GM21515 (cell line): ENCODE measurements at regions not wholly inside any gene's neighbourhood (a gene's known extent, or its start where the extent isn't known, plus 50 kb on each side); places are given as distances from the start of the nearest gene placed in this dataset.

Experiments
- ATAC-seq: cut with Tn5 transposase; IDR thresholded peaks from one replicate; pipeline ENCODE4 v1.9.1; 2021; ENCODE audit not compliant: unreplicated experiment

GRCh38 chr9:107542411-107543157 lies 53.0 kb upstream of the KLF4 start:
- no peak for ATAC-seq

DNA sequence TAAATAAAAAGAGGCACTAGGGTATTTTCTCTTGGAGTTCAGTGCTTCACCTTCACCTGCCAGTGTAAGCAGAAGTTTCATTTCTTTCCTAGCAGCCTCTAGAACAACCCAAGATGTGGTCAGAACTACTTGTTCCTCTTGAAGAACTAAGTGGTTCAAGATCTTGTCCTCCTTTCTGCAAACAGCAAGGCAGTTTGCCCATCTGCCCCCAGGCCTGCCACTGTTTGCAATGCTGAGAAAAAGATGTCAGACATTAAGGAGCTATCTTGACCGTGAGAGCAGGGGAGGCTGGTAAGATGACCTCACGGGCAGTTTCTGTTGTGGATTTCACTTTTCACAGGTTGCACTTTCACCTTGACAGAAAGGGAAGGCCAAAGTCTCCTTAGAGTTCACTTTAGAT lies 52.0 kb upstream of the KLF4 start:
- ATAC-seq = peak; percentile 78

DNA sequence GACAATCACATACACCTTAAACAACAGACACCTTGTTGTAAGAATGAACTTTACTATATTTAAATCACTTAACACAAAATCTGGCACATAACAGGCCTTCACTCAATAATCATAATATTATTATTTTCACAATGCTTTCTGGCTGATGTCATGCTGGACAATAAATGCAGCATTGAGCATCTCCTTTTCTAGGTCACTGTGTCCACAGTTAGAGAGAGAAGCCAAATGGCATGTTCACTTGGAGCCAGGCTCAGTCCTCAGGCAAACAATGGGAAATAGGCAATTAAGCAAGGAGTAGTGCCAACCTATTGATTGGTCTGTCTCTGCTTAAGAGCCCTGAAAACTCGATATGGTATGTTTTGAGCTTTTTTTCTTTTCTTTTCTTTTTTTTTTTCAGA lies 50.6 kb upstream of the KLF4 start:
- ATAC-seq = no peak

DNA sequence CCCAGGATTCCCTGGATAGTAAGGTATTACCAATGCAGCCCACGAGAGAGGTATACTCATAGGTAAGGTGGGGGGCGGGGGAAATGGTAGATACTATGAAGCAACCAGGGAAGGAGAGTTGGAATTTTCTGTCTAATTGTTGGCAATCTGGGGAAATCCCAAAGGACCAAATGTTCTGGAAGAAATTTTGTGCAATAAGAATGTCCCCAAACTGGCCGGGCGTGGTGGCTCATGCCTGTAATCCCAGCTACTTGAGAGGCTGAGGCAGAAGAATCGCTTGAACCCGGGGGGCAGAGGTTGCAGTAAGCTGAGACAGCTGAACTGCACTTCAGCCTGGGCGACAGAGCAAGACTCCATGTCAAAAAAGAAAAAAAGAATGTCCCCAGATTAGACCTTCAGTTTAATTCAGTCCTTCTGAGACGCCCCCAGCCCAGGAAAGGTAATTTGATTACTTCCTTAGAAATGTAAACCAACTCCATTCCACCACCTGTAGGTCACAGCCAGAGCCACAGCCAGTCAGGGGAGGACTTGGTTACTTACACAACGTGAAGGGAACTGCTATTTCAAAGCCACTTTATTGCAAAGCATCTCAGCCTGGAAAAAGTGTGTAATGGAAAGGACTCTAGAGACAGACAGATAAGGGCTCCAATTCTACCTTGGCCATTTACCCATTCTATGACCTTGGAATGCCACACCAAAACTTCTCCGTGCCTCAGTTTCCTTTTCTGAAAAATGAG lies 50.0 kb upstream of the KLF4 start:
- ATAC-seq = no peak
